Upper lobe of right lung (tissue), 1 donor: ENCODE measurements at regions not wholly inside any gene's neighbourhood (a gene's known extent, or its start where the extent isn't known, plus 50 kb on each side); places are given as distances from the start of the nearest gene placed in this dataset.

Experiments
- ATAC-seq: fragments of 200-7000 bp; cut with Tn5 transposase; one replicate; pipeline ENCODE4 v1.9.1; 2020; ENCODE audit warnings: mild to moderate bottlenecking, moderate library complexity
- DNase-seq: peaks from one replicate; pipeline ENCODE4 v3.0.0-alpha.2; 2020
- H3K27ac ChIP-seq: fragments of 200-600 bp; one replicate; pipeline ENCODE4 v1.8.0; 2022
- H3K27me3 ChIP-seq: fragments of 200-600 bp; one replicate; pipeline ENCODE4 v1.8.0; 2022; ENCODE audit warnings: mild to moderate bottlenecking
- H3K36me3 ChIP-seq: fragments of 200-600 bp; one replicate; pipeline ENCODE4 v1.8.0; 2022
- H3K4me1 ChIP-seq: fragments of 200-600 bp; one replicate; pipeline ENCODE4 v1.8.0; 2022
- H3K4me3 ChIP-seq: fragments of 200-600 bp; one replicate; pipeline ENCODE4 v1.8.0; 2022; ENCODE audit warnings: mild to moderate bottlenecking
- H3K9me3 ChIP-seq: fragments of 200-600 bp; one replicate; pipeline ENCODE4 v1.8.0; 2022
- intact Hi-C: fragments of 100-400 bp; cut with DNase I; formaldehyde crosslinking; loops from one replicate; pipeline ENCODE4 v1.11.0; 2022
- TF ChIP-seq, protein P1 (sequence below): fragments of 200-600 bp; IDR thresholded peaks from one replicate; pipeline ENCODE4 v1.8.0; 2022; ENCODE audit warnings: antibody characterized with exemption
- donor health status: DM: no; HTN: yes; CAD: no; lungs with severe emphysema.

DNA sequence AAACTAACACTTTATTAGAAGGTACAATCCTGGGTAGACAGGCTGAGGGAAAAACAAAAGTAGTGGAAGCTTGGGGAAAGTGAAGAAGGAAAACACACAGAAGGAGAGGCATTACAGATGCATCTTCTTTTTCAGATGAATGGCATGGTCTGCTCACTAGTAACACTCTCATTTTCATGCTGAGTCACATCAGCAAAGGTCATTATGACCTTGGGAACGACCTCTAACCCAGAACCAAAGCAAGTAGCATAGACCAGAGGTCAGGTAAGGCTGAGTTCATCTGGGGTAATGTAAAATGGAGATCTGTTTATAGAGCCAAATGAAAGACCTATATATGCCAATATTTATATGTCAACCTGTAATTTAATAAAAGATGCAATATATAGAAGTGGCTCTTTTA lies 294.4 kb upstream of the LRRTM4 start:
- ATAC-seq (no peak), DNase-seq (no peak)
- no peaks in the 10 kb centered on the region for H3K4me1 ChIP-seq
- no peak overlapping the region for H3K4me3 ChIP-seq
- no peaks in the 10 kb centered on the region for H3K9me3 ChIP-seq
- intact Hi-C loops, result no loop called here
- no peaks in the 10 kb centered on the region for H3K36me3 ChIP-seq
- H3K27ac ChIP-seq, result no peak overlapping the region
- H3K27me3 ChIP-seq, result no peaks in the 10 kb centered on the region
- TF ChIP-seq, protein P1, sequence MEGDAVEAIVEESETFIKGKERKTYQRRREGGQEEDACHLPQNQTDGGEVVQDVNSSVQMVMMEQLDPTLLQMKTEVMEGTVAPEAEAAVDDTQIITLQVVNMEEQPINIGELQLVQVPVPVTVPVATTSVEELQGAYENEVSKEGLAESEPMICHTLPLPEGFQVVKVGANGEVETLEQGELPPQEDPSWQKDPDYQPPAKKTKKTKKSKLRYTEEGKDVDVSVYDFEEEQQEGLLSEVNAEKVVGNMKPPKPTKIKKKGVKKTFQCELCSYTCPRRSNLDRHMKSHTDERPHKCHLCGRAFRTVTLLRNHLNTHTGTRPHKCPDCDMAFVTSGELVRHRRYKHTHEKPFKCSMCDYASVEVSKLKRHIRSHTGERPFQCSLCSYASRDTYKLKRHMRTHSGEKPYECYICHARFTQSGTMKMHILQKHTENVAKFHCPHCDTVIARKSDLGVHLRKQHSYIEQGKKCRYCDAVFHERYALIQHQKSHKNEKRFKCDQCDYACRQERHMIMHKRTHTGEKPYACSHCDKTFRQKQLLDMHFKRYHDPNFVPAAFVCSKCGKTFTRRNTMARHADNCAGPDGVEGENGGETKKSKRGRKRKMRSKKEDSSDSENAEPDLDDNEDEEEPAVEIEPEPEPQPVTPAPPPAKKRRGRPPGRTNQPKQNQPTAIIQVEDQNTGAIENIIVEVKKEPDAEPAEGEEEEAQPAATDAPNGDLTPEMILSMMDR, result no peak

DNA sequence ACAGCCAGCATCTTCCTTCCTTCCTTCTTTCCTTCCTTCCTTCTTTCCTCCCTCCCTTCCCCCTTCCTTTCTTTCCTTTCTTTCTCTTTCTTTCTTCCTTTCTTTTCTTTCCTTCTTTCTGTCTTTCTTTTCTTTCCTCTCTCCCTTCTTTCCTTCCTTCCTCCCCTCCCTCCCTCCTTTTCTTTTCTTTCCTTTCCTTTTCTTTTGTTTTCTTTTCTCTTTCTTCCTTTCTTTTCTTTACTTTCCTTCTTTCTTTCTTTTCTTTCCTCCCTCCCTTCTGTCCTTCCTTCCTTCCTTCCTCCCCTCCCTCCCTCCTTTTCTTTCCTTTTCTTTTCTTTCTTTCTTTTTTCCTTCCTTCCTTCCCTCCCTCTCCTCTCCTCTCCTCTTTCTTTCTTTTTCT lies 296.0 kb upstream of the LRRTM4 start:
- Histone ChIP-seq H3K27ac (no peak overlapping the region), H3K36me3 (no peaks in the 10 kb centered on the region), H3K4me3 (no peak overlapping the region), H3K27me3 (no peaks in the 10 kb centered on the region), H3K9me3 (no peaks in the 10 kb centered on the region), H3K4me1 (no peaks in the 10 kb centered on the region)
- no peak for DNase-seq
- TF ChIP-seq, protein P1, result no peak
- no peak for ATAC-seq
- intact Hi-C loops, result no loop called here

DNA sequence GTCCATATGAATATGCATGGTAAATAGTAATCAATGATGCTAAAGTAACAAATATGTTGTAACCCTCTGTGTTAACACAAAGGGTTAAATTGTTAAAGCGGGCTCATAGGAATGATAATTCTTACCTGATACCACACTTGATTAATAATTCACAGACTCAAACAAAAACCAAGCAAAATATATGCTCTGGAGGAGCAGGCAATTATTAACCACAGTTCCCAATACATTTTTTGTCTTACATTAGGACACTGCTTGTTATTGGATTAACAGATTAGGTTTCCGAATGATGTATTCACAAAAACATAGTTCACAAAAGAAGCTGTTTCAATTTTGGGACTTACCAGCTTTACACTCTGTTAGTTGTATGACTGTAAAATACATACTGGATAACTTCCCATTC lies 300.9 kb upstream of the LRRTM4 start:
- intact Hi-C loops, result no loop called here
- no peaks in the 10 kb centered on the region for H3K36me3 ChIP-seq
- ATAC-seq (no peak), DNase-seq (no peak)
- H3K4me3 ChIP-seq, result no peak overlapping the region
- TF ChIP-seq, protein P1, result no peak
- H3K9me3 ChIP-seq, result no peaks in the 10 kb centered on the region
- H3K27me3 ChIP-seq, result no peaks in the 10 kb centered on the region
- no peaks in the 10 kb centered on the region for H3K4me1 ChIP-seq
- no peak overlapping the region for H3K27ac ChIP-seq

DNA sequence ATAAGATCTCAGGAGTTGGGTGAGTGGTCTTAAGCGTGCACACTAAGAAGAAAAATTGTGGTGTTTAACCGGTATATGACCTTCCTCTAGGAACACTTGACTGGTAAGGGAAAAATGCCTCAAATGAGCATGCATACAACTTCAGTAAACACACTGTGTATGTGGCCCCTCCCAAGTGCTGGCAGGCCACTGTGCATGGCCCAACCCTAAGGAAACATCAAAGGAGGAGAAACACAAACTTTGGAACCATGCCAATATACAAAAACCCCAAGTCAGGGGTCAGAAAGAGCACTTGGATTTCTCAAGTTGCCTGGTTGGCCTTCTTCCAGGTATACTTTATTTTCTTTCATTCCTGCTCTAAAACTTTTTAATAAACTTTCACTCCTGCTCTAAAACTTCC lies 308.9 kb upstream of the LRRTM4 start:
- Histone ChIP-seq H3K4me3 (no peak overlapping the region), H3K36me3 (no peaks in the 10 kb centered on the region), H3K4me1 (no peaks in the 10 kb centered on the region), H3K9me3 (no peaks in the 10 kb centered on the region), H3K27ac (no peak overlapping the region), H3K27me3 (no peaks in the 10 kb centered on the region)
- no peak for ATAC-seq
- intact Hi-C loops, result no loop called here
- TF ChIP-seq, protein P1, result no peak
- no peak for DNase-seq

DNA sequence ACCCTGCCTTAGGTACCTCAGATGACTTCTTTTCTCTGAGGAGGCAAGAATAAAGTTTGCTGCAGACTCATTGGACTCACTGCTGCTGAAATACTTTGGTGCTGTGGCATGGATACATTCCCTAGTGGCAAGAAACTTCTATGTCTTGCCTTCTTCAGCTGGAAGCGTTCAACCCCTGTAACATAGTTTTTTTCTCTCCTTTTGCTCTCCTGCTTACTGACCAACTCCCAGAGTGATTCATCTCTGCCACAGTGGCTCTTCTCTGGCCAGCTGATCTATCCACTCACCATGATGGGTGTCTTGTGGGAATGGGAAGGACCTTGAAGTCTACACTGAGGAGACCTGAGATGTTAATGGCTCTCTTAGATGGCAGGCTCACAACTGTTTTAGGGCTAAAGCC lies 309.3 kb upstream of the LRRTM4 start:
- no peaks in the 10 kb centered on the region for H3K9me3 ChIP-seq
- intact Hi-C loops, result no loop called here
- no peaks in the 10 kb centered on the region for H3K27me3 ChIP-seq
- no peak for DNase-seq
- no peak overlapping the region for H3K4me3 ChIP-seq
- no peak overlapping the region for H3K27ac ChIP-seq
- H3K36me3 ChIP-seq, result no peaks in the 10 kb centered on the region
- TF ChIP-seq, protein P1, result no peak
- H3K4me1 ChIP-seq, result no peaks in the 10 kb centered on the region
- ATAC-seq, result no peak

DNA sequence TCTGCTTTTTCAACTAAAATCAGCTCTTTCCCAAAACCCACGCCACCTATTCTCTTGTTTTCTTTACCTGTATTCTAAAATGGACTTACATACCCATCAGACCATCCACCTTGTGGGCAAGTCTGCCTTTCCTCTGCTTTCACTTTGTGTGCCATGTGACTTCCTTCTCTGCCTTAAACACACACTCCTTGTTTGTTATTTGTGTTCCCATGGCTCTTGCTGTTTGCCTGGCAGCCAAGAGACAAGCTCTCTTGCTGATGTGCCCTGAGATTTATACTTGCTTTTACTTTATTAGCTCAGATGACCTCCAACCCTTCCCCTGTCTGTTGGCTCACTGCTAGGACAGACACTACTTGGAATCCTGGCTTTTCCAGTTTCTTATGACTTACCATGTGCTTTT lies 309.7 kb upstream of the LRRTM4 start:
- H3K9me3 ChIP-seq, result no peaks in the 10 kb centered on the region
- DNase-seq (no peak), ATAC-seq (no peak)
- no peak overlapping the region for H3K4me3 ChIP-seq
- no peaks in the 10 kb centered on the region for H3K27me3 ChIP-seq
- H3K36me3 ChIP-seq, result no peaks in the 10 kb centered on the region
- no peaks in the 10 kb centered on the region for H3K4me1 ChIP-seq
- no peak overlapping the region for H3K27ac ChIP-seq
- TF ChIP-seq, protein P1, result no peak
- intact Hi-C loops, result no loop called here
